ENCODE measurements at regions not wholly inside any gene's neighbourhood (a gene's known extent, or its start where the extent isn't known, plus 50 kb on each side); places are given as distances from the start of the nearest gene placed in this dataset.

- no peak for TF ChIP-seq CTCF (conservative IDR thresholded peaks at IDR 0.05; ENCODE audit: low read depth, low read length)
- no peak for DNase-seq (ENCODE audit: low read depth)
- no peak overlapping the region for H3K4me3 ChIP-seq (ENCODE audit: low read depth, low read length)
These were observed 311.6 kb downstream of the KCNRG start for GRCh38 chr13:50326811-50327210.

DNA sequence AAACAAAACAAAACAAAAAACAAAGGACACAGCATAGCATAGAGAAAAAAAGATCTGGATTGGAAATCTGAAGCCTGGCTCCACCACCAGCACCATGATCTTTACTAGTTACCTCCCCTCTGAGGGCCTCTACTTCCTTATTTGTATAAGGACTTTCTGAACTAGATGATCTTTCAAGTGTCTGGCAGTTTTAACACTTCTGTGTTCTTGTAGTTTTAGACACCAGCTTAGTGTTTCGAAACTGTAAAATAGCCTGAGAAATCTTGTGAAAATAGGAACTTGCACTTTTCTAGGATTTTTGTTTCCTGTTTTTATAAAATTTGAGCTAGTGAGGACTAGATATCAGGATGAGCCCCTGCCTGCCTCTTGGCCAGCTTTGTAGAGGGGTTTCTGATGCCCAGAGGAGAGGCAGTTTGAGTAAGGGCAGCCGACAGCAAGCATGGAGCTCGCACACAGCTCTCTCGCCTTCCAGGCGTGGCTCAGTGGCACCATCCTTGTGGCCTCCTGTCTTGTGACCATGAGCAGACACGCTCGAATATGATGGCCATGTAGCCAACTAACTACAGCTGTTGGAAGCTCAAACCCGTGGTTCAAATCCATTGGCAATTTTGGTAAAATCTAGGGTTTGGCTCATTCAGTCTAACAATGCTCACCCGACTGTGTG, 319.0 kb downstream of the KCNRG start:
- no peak for TF ChIP-seq CTCF (conservative IDR thresholded peaks at IDR 0.05; ENCODE audit: low read depth, low read length)
- no peak overlapping the region for H3K4me3 ChIP-seq (ENCODE audit: low read depth, low read length)
- no peak for DNase-seq (ENCODE audit: low read depth)

- TF ChIP-seq CTCF (conservative IDR thresholded peaks at IDR 0.05; ENCODE audit: low read depth, low read length), result no peak
- no peak for DNase-seq (ENCODE audit: low read depth)
- no peak overlapping the region for H3K4me3 ChIP-seq (ENCODE audit: low read depth, low read length)
These were observed 319.7 kb downstream of the KCNRG start for GRCh38 chr13:50334944-50335343.

GRCh38 chr13:50339271-50339670, 324.0 kb downstream of the KCNRG start:
- no peak for DNase-seq (ENCODE audit: low read depth)
- no peak for TF ChIP-seq CTCF (conservative IDR thresholded peaks at IDR 0.05; ENCODE audit: low read depth, low read length)
- H3K4me3 ChIP-seq (ENCODE audit: low read depth, low read length), result no peak overlapping the region

DNA sequence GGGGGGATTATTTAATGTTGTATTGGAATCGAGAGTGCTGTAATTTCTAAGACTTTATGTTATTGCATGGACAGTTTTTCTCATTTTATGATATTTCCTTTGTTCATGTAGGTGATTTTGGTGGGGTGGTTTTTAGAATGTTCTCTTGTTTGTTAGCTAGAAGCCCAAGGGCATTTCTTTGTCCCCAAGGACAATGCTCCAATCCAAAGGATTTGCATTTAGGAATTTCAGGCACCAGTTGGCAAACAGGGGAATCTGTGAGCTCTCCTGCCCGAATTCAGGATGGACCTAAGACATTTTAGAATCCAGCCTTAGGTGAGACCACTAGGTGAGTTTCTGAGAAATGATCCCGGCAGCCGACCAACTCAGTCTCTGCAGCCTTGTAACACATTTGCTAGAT, 324.9 kb downstream of the KCNRG start:
- no peak for TF ChIP-seq CTCF (conservative IDR thresholded peaks at IDR 0.05; ENCODE audit: low read depth, low read length)
- H3K4me3 ChIP-seq (ENCODE audit: low read depth, low read length), result no peak overlapping the region
- DNase-seq (ENCODE audit: low read depth), result no peak

GRCh38 chr13:50340551-50341287, 325.5 kb downstream of the KCNRG start:
- H3K4me3 ChIP-seq (ENCODE audit: low read depth, low read length), result no peak overlapping the region
- no peak for DNase-seq (ENCODE audit: low read depth)
- TF ChIP-seq CTCF (conservative IDR thresholded peaks at IDR 0.05; ENCODE audit: low read depth, low read length), result no peak

GRCh38 chr13:50341526-50341925, 326.3 kb downstream of the KCNRG start:
- no peak overlapping the region for H3K4me3 ChIP-seq (ENCODE audit: low read depth, low read length)
- TF ChIP-seq CTCF (conservative IDR thresholded peaks at IDR 0.05; ENCODE audit: low read depth, low read length), result no peak
- DNase-seq (ENCODE audit: low read depth), result no peak

Measured in epithelial cell of proximal tubule (primary cell).